ENCODE measurements at regions not wholly inside any gene's neighbourhood (a gene's known extent, or its start where the extent isn't known, plus 50 kb on each side); places are given as distances from the start of the nearest gene placed in this dataset.
A peak's percentile ranks its signal among the peaks of the same experiment; 100 is the strongest.
"Not testable (repeated sequence)": the region's sequence is repeated elsewhere in the genome, so short reads cannot be mapped to it uniquely, and the experiment has no call there.

DNA sequence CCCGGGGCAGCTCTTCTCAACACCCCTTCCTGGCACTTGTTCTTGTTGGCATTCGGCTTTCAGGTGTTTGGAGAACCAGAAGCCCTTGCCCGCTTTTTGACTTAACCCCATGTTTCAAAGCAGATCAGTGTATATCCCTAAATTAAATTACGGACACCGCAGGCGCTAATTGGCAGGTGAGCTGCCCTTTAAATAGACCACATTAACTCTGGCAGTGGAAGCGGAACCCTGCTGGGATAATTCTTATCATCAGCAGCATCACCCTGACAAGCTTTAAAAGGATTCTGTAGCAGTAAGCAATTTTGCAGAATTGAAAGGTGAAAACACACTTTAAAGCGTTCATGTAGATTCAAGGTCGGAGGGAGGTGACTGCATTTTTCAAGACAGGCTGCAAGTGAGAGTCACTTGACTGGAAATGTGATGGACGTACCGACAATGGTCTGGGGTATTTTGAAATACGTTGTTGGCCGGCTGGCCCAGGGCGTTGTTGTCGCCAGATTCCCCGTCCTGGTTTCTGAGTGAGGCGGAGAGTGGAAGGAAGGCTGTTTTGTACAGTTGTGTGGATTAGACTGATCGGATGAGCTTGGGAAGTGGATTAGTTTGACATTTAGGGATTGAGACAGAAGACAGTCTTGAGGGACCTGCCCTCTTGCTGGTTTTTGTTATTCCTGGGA, 94.2 kb upstream of the CRYM start:
- TF ChIP-seq, protein P1, sequence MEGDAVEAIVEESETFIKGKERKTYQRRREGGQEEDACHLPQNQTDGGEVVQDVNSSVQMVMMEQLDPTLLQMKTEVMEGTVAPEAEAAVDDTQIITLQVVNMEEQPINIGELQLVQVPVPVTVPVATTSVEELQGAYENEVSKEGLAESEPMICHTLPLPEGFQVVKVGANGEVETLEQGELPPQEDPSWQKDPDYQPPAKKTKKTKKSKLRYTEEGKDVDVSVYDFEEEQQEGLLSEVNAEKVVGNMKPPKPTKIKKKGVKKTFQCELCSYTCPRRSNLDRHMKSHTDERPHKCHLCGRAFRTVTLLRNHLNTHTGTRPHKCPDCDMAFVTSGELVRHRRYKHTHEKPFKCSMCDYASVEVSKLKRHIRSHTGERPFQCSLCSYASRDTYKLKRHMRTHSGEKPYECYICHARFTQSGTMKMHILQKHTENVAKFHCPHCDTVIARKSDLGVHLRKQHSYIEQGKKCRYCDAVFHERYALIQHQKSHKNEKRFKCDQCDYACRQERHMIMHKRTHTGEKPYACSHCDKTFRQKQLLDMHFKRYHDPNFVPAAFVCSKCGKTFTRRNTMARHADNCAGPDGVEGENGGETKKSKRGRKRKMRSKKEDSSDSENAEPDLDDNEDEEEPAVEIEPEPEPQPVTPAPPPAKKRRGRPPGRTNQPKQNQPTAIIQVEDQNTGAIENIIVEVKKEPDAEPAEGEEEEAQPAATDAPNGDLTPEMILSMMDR (IDR thresholded peaks at IDR 0.05; ENCODE audit: poor library complexity, severe bottlenecking): not testable (repeated sequence)
- not testable (repeated sequence) for TF ChIP-seq MXI1 (conservative IDR thresholded peaks at IDR 0.05; ENCODE audit: poor library complexity, severe bottlenecking); EZH2 (IDR thresholded peaks at IDR 0.05; ENCODE audit: borderline replicate concordance, insufficient read depth, low read length, poor library complexity, severe bottlenecking)
- TF ChIP-seq EP300 (conservative IDR thresholded peaks at IDR 0.05; ENCODE audit: poor library complexity, severe bottlenecking) (peak; percentile 89), POLR2AphosphoS5 (IDR thresholded peaks at IDR 0.05) (peak; percentile 82)
